HG03460 (cell line): ENCODE measurements at regions not wholly inside any gene's neighbourhood (a gene's known extent, or its start where the extent isn't known, plus 50 kb on each side); places are given as distances from the start of the nearest gene placed in this dataset.

Experiments
- ATAC-seq: cut with Tn5 transposase; IDR thresholded peaks from one replicate; pipeline ENCODE4 v1.9.1; 2021; ENCODE audit not compliant: unreplicated experiment

- ATAC-seq: no peak
Observed at GRCh38 chr1:101664726-101665125, 332.0 kb downstream of the OLFM3 start.

- no peak for ATAC-seq
Observed at GRCh38 chr1:101667761-101668160, 329.0 kb downstream of the OLFM3 start.

DNA sequence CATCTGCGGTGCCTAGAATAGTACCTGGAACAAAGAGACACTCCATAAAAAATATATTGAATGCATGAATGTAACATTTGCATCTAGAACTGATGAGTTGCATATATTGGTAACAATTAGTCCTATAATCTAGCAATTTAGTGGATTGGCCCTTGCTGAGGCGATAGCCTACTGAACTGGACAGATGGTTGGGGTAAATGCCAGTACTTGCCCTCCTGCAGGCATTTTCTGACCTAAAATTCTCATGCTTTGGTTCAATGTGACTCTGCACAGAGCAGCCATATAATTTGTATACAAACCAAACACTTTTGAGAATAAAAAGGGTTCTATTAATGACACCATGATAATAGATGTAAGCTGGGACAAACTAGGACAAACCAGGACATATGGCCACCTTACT lies 313.6 kb downstream of the OLFM3 start:
- ATAC-seq: no peak

DNA sequence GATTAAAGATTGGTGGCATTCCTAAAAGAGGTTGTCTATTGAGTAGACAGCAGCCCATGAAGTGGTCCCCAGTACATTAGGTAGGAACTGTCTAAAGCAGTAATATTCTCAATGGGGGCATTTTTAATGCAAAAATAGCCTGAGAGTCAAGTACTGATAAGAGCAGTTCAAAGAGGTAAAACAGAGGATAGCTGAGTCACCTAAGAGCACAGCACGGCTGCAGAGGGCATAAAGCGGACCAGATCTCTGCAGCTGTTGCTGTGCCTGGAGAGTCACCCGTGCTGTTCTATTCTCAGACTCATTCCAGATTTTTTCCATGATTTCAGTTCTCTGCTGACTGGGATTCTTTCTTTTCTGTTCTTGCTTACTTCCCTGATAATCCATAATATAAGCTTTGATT lies 313.2 kb downstream of the OLFM3 start:
- ATAC-seq: no peak

- no peak for ATAC-seq
Observed at GRCh38 chr1:101697072-101697471, 299.7 kb downstream of the OLFM3 start.

DNA sequence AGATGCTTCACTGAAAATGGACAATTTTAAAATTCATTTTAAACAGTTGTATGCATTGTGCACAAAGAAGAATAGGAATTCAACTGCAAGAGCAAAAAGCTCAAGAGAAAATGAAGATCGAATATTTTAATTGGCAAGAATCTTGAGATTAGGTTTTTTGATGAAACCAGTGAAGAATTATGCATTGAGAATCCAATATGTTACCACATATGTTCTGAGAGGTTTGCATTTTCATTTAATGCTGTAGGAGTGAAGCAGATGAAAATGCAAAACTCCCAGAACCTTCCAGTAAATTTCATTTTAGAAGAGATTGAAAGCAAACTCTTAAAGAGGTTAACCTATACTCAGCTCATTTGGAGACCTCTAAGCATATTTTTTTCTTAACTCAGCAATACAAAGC lies 298.0 kb downstream of the OLFM3 start:
- ATAC-seq: no peak

DNA sequence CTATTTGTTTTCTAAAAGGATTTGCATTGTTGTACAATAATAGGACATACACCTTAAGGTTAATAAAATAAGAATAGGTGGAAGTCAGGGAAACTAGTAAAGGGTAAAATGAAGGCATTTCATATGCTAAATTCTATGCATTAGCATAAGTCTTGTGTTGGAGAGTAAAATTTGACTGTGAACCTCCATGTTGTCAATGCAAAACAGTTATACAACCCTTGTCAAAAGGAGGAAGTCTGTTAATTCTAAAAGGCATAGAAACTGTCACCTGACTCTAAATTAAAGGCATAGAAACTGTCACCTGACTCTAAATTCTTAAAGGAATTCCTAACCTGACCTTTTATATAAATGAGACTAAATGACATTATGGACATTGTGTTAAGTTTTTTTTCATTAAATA lies 291.8 kb downstream of the OLFM3 start:
- ATAC-seq: no peak

DNA sequence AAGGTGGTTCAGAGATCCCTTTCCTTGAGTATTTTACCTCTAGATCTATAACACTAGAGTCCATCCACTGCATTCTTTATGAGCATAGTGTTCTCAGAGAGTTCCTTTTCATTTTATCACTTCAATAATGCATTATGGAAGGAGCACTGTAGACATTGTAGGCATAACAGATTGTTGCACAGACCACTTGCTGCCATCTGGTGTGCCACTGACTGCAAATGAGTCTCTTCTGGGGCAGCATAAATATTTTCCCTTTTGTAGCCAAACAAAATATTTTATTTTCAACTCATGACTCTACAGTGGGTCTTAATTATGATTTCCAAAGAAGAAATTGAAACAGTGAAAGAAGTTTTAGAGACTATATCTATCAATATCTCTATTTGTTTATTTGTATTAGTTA lies 290.4 kb downstream of the OLFM3 start:
- no peak for ATAC-seq

GRCh38 chr1:101709721-101710120 lies 287.0 kb downstream of the OLFM3 start:
- no peak for ATAC-seq

DNA sequence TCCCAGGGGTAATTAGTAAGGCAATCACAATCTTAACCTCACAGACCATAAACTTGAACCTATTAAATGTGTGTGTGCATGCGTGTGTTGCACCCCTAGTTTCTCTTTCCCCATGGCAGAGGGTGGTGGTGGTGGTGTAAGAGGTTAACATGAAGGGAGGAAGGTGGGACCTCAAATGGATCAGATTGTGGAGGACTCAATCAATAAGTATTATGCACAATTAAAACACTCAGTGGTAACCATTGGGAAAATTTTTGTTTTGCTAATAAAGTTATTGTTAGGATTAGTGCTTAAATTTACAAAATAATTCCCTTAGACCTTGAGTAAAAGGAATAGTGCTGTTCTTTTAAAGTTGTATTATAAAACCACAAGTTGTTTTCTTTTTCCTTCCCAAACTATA lies 283.0 kb downstream of the OLFM3 start:
- ATAC-seq: no peak

DNA sequence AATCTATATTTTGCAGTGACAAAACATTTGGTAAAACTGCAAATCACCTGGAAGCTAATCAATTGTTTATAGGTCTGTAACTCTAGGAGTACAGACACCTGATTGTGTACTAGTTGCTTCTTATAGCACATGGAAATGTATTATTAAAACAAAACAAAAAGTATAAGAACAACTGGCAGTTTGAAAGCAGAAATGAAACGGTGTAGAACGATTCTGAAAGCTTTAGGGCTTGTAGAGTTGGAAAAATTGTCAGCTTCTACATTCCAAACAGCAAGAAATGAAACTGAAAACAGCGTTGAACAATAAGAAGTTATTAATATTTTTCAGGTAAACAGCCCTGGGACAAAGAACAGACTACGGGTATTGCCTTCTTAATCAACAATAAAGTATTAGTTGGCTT lies 273.3 kb downstream of the OLFM3 start:
- ATAC-seq: no peak

- no peak for ATAC-seq
Observed at GRCh38 chr1:101728029-101728428, 268.7 kb downstream of the OLFM3 start.

DNA sequence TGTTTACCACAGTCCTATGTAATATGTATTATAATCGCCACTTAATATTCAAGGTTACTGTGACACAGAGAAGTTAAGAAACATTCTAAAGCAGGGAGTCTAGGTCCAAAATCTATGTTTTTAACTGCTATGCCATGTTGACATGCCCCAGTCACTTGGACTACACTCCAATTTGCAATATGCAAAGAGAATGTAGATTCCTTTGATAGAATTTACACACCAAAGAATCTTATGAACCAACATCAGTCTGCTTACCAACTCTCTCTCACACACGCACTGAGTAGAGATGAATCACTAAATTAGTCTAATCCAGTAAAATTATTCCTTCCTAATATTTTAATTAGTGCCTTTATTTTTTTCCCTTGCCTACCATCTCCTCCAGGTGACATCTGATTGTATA lies 266.2 kb downstream of the OLFM3 start:
- no peak for ATAC-seq

DNA sequence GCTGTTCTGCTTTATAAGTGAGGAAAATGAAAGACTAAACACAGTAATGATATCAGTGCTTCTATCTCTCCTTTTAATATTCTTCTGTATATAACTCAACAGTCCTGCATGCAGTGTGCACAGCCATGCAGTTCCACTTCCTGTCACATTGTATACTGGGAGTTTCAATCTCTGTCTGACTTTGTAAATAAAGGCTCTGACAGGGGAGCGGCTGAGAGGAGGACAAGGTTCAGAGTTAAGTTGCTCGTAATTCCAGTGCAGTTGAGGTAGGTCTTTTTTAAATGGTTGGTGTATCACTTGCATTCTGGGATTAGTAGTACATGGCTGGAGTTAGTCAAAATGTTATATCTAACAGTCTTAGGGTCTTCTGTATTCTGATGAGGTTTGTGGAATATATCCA lies 264.5 kb downstream of the OLFM3 start:
- no peak for ATAC-seq

GRCh38 chr1:101733340-101733739 lies 263.4 kb downstream of the OLFM3 start:
- no peak for ATAC-seq

- ATAC-seq: no peak
Observed at GRCh38 chr1:101738475-101738874, 258.3 kb downstream of the OLFM3 start.

DNA sequence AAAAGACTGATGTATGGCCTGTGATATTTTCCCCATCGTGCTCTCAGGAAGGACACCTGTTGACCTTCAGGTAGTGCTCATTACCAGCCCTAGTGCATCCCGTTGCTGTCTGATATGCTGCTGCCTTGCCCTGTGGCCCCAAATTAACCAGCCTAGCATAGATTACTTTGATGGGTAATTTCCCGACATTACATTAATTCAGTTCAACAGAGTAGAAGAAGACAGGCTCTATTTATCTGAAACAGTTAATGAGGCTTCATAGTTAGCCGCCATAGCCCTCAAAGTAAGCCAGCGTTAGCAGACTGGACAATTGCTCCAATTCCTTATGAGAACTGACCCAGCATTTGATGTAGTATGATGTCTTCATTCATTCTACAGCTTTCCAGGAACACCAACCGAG lies 257.6 kb downstream of the OLFM3 start:
- ATAC-seq: no peak

DNA sequence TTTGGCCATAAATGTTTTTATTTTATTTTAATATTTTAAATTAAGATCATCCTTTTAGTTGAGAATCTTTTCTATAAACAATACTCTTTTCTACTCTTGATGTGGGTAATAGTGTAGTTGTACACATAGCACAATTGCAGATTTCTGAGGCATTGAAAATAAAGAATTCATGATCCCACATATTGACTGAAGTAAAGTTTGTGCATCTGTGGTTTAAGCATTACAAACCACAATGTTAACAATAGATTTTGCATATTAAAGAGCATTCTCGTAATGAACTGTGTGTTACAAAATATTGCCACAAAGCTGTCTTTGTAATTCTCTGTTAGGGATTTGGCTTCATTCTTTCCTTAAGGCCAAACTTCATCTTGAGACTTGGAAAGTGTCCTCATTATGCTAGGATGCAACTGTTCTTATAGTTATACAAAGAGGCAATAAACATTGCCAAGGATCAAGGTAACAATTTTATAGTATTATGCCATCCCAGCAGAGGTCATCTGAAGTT lies 256.8 kb downstream of the OLFM3 start:
- no peak for ATAC-seq

GRCh38 chr1:101741910-101742309 lies 254.8 kb downstream of the OLFM3 start:
- ATAC-seq: no peak

DNA sequence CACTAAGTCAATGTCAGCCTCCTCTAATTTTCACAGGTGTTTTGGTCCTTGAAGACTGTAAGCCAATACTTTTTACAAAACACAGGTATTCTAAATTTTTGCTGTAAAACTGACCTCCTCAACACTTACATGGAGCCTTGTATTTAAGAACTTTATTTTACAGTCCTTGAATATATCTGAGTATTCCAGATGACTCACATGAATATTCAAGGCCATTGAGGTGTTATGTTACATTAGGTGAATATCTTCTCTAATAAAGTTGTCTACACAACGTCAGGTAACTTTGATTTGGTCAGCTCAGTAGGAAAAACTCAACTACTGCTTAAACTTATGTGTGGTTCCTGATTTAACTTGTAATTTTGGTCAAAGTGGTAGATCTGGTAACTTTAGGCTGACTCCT lies 254.2 kb downstream of the OLFM3 start:
- ATAC-seq: no peak

DNA sequence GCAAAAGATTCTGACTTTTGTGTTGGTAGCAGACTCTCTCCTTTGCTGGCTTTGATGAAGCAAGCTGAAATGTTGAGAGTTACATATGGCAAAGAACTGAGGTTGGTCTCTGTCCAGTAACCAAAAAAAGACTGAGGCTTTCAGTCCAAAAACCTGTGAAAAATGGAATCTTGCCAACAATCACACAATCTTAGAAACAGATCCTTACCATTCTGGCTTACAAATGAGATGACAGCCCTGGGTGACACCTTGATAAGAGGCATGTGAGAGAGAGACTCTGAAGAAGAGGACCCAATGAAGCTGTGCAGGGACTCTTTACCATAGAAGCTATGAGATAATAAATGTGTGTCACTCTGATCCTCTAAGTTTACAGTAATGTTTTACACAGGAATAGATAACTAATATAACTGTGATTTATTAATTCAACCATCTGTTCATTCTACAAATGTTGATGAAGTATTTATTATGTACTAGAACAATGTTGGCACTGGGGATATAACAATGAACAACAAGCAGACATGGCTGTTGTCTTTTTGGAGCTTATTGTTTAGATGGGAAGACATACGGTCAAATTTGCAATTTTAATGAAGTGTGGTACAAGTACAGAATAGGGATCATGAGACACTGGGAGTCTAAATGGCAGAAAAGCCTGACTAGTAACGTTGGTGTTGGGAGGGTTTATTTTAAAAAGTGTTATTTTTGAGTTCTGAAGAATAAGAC lies 251.0 kb downstream of the OLFM3 start:
- ATAC-seq: no peak

- ATAC-seq: no peak
Observed at GRCh38 chr1:101748077-101748476, 248.6 kb downstream of the OLFM3 start.
